Embryonic facial prominence (tissue), 1 donor: ENCODE measurements at regions not wholly inside any gene's neighbourhood (a gene's known extent, or its start where the extent isn't known, plus 50 kb on each side); places are given as distances from the start of the nearest gene placed in this dataset.
"Not testable (repeated sequence)": the region's sequence is repeated elsewhere in the genome, so short reads cannot be mapped to it uniquely, and the experiment has no call there.

Experiments
- DNase-seq: peaks from one replicate; pipeline ENCODE4 v3.0.0-alpha.2; 2016; ENCODE audit errors: extremely low spot score

GRCh38 chr11:24357620-24358410 is 139.0 kb upstream of the LUZP2 start:
- no peak for DNase-seq

GRCh38 chr11:24372491-24372890 is 124.4 kb upstream of the LUZP2 start:
- DNase-seq: no peak

GRCh38 chr11:24373516-24373915 is 123.3 kb upstream of the LUZP2 start:
- DNase-seq: no peak

- DNase-seq: no peak
These were observed 121.5 kb upstream of the LUZP2 start for GRCh38 chr11:24375351-24375750.

- no peak for DNase-seq
These were observed 120.9 kb upstream of the LUZP2 start for GRCh38 chr11:24375931-24376330.

- no peak for DNase-seq
These were observed 113.7 kb upstream of the LUZP2 start for GRCh38 chr11:24383137-24383536.

GRCh38 chr11:24384240-24384639 is 112.6 kb upstream of the LUZP2 start:
- DNase-seq: no peak

- DNase-seq: no peak
These were observed 110.1 kb upstream of the LUZP2 start for GRCh38 chr11:24386546-24387397.

GRCh38 chr11:24389575-24389974 is 107.3 kb upstream of the LUZP2 start:
- DNase-seq: no peak

GRCh38 chr11:24390016-24390415 is 106.8 kb upstream of the LUZP2 start:
- DNase-seq: no peak

GRCh38 chr11:24390762-24391161 is 106.1 kb upstream of the LUZP2 start:
- DNase-seq: no peak

GRCh38 chr11:24391167-24391566 is 105.7 kb upstream of the LUZP2 start:
- no peak for DNase-seq

- DNase-seq: no peak
These were observed 96.7 kb upstream of the LUZP2 start for GRCh38 chr11:24400059-24400665.

GRCh38 chr11:24406389-24406788 is 90.5 kb upstream of the LUZP2 start:
- DNase-seq: no peak

- DNase-seq: no peak
These were observed 89.9 kb upstream of the LUZP2 start for GRCh38 chr11:24406980-24407379.

GRCh38 chr11:24407733-24408132 is 89.1 kb upstream of the LUZP2 start:
- no peak for DNase-seq

- no peak for DNase-seq
These were observed 88.7 kb upstream of the LUZP2 start for GRCh38 chr11:24408202-24408601.

GRCh38 chr11:24411791-24412190 is 85.1 kb upstream of the LUZP2 start:
- no peak for DNase-seq

- DNase-seq: no peak
These were observed 84.1 kb upstream of the LUZP2 start for GRCh38 chr11:24412722-24413121.

GRCh38 chr11:24413391-24413790 is 83.5 kb upstream of the LUZP2 start:
- no peak for DNase-seq

GRCh38 chr11:24415955-24416636 is 80.8 kb upstream of the LUZP2 start:
- not testable (repeated sequence) for DNase-seq

GRCh38 chr11:24421766-24422165 is 75.1 kb upstream of the LUZP2 start:
- DNase-seq: no peak
